ENCODE measurements at regions not wholly inside any gene's neighbourhood (a gene's known extent, or its start where the extent isn't known, plus 50 kb on each side); places are given as distances from the start of the nearest gene placed in this dataset.

- Histone ChIP-seq H4K20me1 (ENCODE audit: insufficient read depth, poor library complexity, severe bottlenecking) (no peaks in the 10 kb centered on the region), H3K9me3 (ENCODE audit: low read depth) (no peaks in the 10 kb centered on the region), H2AFZ (no peak overlapping the region), H3K4me3 (no peak overlapping the region), H3K27ac (no peak overlapping the region), H3K79me2 (no peaks in the 10 kb centered on the region), H3K36me3 (replicated peaks; ENCODE audit: insufficient read depth, low read depth) (no peaks in the 10 kb centered on the region), H3K27me3 (no peaks in the 10 kb centered on the region), H3K4me1 (ENCODE audit: insufficient read depth) (no peaks in the 10 kb centered on the region), H3K4me2 (no peak overlapping the region), H3K9me2 (replicated peaks; ENCODE audit: insufficient read depth) (no peaks in the 10 kb centered on the region)
- WGBS (ENCODE audit: low lambda C conversion rate, missing lambda C conversion rate) = 69% methylated on average over 2 of the region's 2 CpGs
- DNase-seq (ENCODE audit: low spot score) = no peak
- TF ChIP-seq EZH2 (IDR thresholded peaks at IDR 0.05; ENCODE audit: borderline replicate concordance) (no peak), EZH2phosphoT487 (IDR thresholded peaks at IDR 0.05; ENCODE audit: low read depth, severe bottlenecking, unreplicated experiment) (no peak)
- TF ChIP-seq, protein P1, sequence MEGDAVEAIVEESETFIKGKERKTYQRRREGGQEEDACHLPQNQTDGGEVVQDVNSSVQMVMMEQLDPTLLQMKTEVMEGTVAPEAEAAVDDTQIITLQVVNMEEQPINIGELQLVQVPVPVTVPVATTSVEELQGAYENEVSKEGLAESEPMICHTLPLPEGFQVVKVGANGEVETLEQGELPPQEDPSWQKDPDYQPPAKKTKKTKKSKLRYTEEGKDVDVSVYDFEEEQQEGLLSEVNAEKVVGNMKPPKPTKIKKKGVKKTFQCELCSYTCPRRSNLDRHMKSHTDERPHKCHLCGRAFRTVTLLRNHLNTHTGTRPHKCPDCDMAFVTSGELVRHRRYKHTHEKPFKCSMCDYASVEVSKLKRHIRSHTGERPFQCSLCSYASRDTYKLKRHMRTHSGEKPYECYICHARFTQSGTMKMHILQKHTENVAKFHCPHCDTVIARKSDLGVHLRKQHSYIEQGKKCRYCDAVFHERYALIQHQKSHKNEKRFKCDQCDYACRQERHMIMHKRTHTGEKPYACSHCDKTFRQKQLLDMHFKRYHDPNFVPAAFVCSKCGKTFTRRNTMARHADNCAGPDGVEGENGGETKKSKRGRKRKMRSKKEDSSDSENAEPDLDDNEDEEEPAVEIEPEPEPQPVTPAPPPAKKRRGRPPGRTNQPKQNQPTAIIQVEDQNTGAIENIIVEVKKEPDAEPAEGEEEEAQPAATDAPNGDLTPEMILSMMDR (IDR thresholded peaks at IDR 0.05; ENCODE audit: poor library complexity) = no peak
These were observed 179.1 kb downstream of the SOD2 start for GRCh38 chr6:159513914-159514313.

GRCh38 chr6:159513074-159513720 lies 179.8 kb downstream of the SOD2 start:
- no peak for DNase-seq (ENCODE audit: low spot score)
- TF ChIP-seq, protein P1 (IDR thresholded peaks at IDR 0.05; ENCODE audit: poor library complexity) = no peak
- no peak for TF ChIP-seq EZH2 (IDR thresholded peaks at IDR 0.05; ENCODE audit: borderline replicate concordance)
- TF ChIP-seq EZH2phosphoT487 (IDR thresholded peaks at IDR 0.05; ENCODE audit: low read depth, severe bottlenecking, unreplicated experiment) = no peak
- Histone ChIP-seq H3K27me3 (no peaks in the 10 kb centered on the region), H3K9me2 (replicated peaks; ENCODE audit: insufficient read depth) (no peaks in the 10 kb centered on the region), H2AFZ (no peak overlapping the region), H3K9me3 (ENCODE audit: low read depth) (no peaks in the 10 kb centered on the region), H4K20me1 (ENCODE audit: insufficient read depth, poor library complexity, severe bottlenecking) (no peaks in the 10 kb centered on the region), H3K79me2 (no peaks in the 10 kb centered on the region), H3K4me3 (no peak overlapping the region), H3K4me1 (ENCODE audit: insufficient read depth) (no peaks in the 10 kb centered on the region), H3K27ac (no peak overlapping the region), H3K4me2 (no peak overlapping the region), H3K36me3 (replicated peaks; ENCODE audit: insufficient read depth, low read depth) (no peaks in the 10 kb centered on the region)
- WGBS (ENCODE audit: low lambda C conversion rate, missing lambda C conversion rate) = 91% methylated on average over 7 of the region's 7 CpGs

DNA sequence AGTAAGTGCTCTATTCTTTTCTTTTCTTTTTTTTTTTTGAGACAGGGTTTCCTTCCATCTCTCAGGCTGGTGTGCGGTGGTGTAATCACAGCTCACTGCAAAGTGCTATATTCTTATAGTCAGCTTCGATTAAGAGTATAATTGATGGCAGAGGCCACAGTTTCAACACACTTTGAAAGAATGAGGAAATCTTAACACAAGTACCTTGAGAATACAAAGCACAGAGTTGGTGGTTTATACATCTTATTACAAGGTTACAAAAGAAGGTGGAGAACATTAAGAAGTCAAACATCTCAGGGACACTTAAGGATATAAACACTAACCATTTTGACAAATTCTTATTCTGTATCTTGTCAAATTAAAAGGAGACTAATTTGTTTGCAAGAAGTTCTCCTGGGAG lies 180.5 kb downstream of the SOD2 start:
- no peaks in the 10 kb centered on the region for H3K36me3 ChIP-seq (replicated peaks; ENCODE audit: insufficient read depth, low read depth)
- no peak for TF ChIP-seq EZH2 (IDR thresholded peaks at IDR 0.05; ENCODE audit: borderline replicate concordance)
- TF ChIP-seq EZH2phosphoT487 (IDR thresholded peaks at IDR 0.05; ENCODE audit: low read depth, severe bottlenecking, unreplicated experiment) = no peak
- TF ChIP-seq, protein P1 (IDR thresholded peaks at IDR 0.05; ENCODE audit: poor library complexity) = no peak
- H3K4me3 ChIP-seq = no peak overlapping the region
- 83% methylated on average over 2 of the region's 2 CpGs for WGBS (ENCODE audit: low lambda C conversion rate, missing lambda C conversion rate)
- DNase-seq (ENCODE audit: low spot score) = no peak
- no peak overlapping the region for H3K4me2 ChIP-seq
- no peaks in the 10 kb centered on the region for H3K27me3 ChIP-seq
- H3K4me1 ChIP-seq (ENCODE audit: insufficient read depth) = no peaks in the 10 kb centered on the region
- no peak overlapping the region for H3K27ac ChIP-seq
- H3K9me2 ChIP-seq (replicated peaks; ENCODE audit: insufficient read depth) = no peaks in the 10 kb centered on the region
- no peak overlapping the region for H2AFZ ChIP-seq
- no peaks in the 10 kb centered on the region for H3K79me2 ChIP-seq
- no peaks in the 10 kb centered on the region for H3K9me3 ChIP-seq (ENCODE audit: low read depth)
- no peaks in the 10 kb centered on the region for H4K20me1 ChIP-seq (ENCODE audit: insufficient read depth, poor library complexity, severe bottlenecking)

Data from hepatocyte (in vitro differentiated cells).